Endothelial cell of umbilical vein (primary cell): ENCODE measurements at regions not wholly inside any gene's neighbourhood (a gene's known extent, or its start where the extent isn't known, plus 50 kb on each side); places are given as distances from the start of the nearest gene placed in this dataset.

Experiments
- BruUV-seq: library from RNA; stranded (reverse); fragments of 400-500 nt; replicated peaks from 2 replicates; lab custom pipeline; 2021; lab: Mats Ljungman, UMichigan
- CTCF ChIA-PET: fragments of 300-600, 350-600 bp; sonication (Branson Sonifier 250); formaldehyde crosslinking; loops from one replicate; lab custom pipeline; 2021; ENCODE audit warnings: antibody characterized with exemption, inconsistent platforms; lab: Charles Lee
- POLR2A ChIA-PET: fragments of 300-600, 350-600 bp; sonication (Branson Sonifier 250); formaldehyde crosslinking; loops from one replicate; lab custom pipeline; 2021; ENCODE audit warnings: antibody characterized with exemption, inconsistent platforms; lab: Charles Lee
- DNase-seq: peaks from one replicate; pipeline ENCODE4 v3.0.0-alpha.2; 2011; ENCODE audit warnings: low read depth, low spot score
- FAIRE-seq: peaks from 2 replicates; lab custom pipeline; 2011; peaks lifted over from hg19 to GRCh38; lab: Jason Lieb, UNC
- H2AFZ ChIP-seq: 2 replicates; pipeline ENCODE4 v1.6.0; 2012; ENCODE audit warnings: low read depth, low read length, control low read depth, inconsistent platforms
- H3K27ac ChIP-seq: 2 replicates; pipeline ENCODE4 v1.5.1; 2011; ENCODE audit warnings: low read depth, mild to moderate bottlenecking, control low read depth, low read length, moderate library complexity; ENCODE audit not compliant: insufficient read depth
- H3K27me3 ChIP-seq, 2 experiments: 2 replicates each; pipeline versions ENCODE4 v1.6.0 to v1.6.1; 2011; ENCODE audit warnings: low read length in 2 of 2, mixed read lengths in 1 of 2; ENCODE audit not compliant: control insufficient read depth in 2 of 2, insufficient read depth in 2 of 2
- H3K36me3 ChIP-seq, 2 experiments: 2 replicates in 1 of 2; 3 replicates in 1 of 2; pipeline ENCODE4 v1.5.1; 2011; ENCODE audit warnings: low read length in 2 of 2, mild to moderate bottlenecking in 1 of 2, moderate library complexity in 1 of 2; ENCODE audit not compliant: control insufficient read depth in 2 of 2, insufficient read depth in 2 of 2; ENCODE audit errors: extremely low read depth in 1 of 2
- H3K4me1 ChIP-seq: 3 replicates; pipeline ENCODE4 v1.5.1; 2011; ENCODE audit warnings: mild to moderate bottlenecking, low read length; ENCODE audit not compliant: control insufficient read depth, insufficient read depth; ENCODE audit errors: extremely low read depth
- H3K4me2 ChIP-seq: 2 replicates; pipeline ENCODE4 v1.6.1; 2011; ENCODE audit warnings: low read length, control low read depth, mixed read lengths; ENCODE audit not compliant: insufficient read depth
- H3K4me3 ChIP-seq, 3 experiments: fragments of 200-600 bp in 1 of 3; sonication (generic), shearing (Covaris generic) in 1 of 3; replicated peaks in 1 of 3; 2 replicates each; pipeline ENCODE4 v1.5.1; 2011 to 2016; ENCODE audit warnings: control low read depth in 3 of 3, low read length in 3 of 3, mild to moderate bottlenecking in 2 of 3, inconsistent platforms in 1 of 3, low read depth in 1 of 3, moderate library complexity in 1 of 3; ENCODE audit not compliant: insufficient read depth in 1 of 3
- H3K79me2 ChIP-seq: 2 replicates; pipeline ENCODE4 v1.6.0; 2012; ENCODE audit warnings: low read length, inconsistent platforms; ENCODE audit not compliant: control insufficient read depth, insufficient read depth
- H3K9ac ChIP-seq: replicated peaks from 2 replicates; pipeline ENCODE3; 2011; ENCODE audit warnings: low read length, control low read depth; ENCODE audit not compliant: insufficient read depth; ENCODE audit errors: extremely low read depth
- H3K9me1 ChIP-seq: replicated peaks from 3 replicates; pipeline ENCODE4 v1.6.0; 2011; ENCODE audit warnings: mild to moderate bottlenecking, low read length; ENCODE audit not compliant: control insufficient read depth, insufficient read depth; ENCODE audit errors: extremely low read depth
- H3K9me3 ChIP-seq: replicated peaks from 2 replicates; pipeline ENCODE4 v1.5.1; 2012; ENCODE audit warnings: low read length, inconsistent platforms; ENCODE audit not compliant: control insufficient read depth, insufficient read depth
- H4K20me1 ChIP-seq: replicated peaks from 2 replicates; pipeline ENCODE3; 2011; ENCODE audit warnings: mild to moderate bottlenecking, low read length; ENCODE audit not compliant: control insufficient read depth, insufficient read depth; ENCODE audit errors: extremely low read depth
- EZH2 ChIP-seq: IDR thresholded peaks from 2 replicates; pipeline ENCODE4 v1.6.1; 2012; ENCODE audit warnings: borderline replicate concordance, low read depth, mild to moderate bottlenecking, moderate library complexity, low read length, inconsistent platforms; ENCODE audit not compliant: severe bottlenecking
- FOS ChIP-seq: IDR thresholded peaks from 2 replicates; pipeline ENCODE4 v1.6.1; 2011; ENCODE audit warnings: mild to moderate bottlenecking, low read length, moderate library complexity, borderline replicate concordance; ENCODE audit not compliant: insufficient read depth
- GATA2 ChIP-seq: IDR thresholded peaks from 2 replicates; pipeline ENCODE4 v1.7.0; 2011; ENCODE audit warnings: low read depth, mild to moderate bottlenecking, moderate library complexity, mixed read lengths, low read length; ENCODE audit not compliant: insufficient read length, insufficient read depth
- JUN ChIP-seq: IDR thresholded peaks from 2 replicates; pipeline ENCODE4 v1.6.1; 2011; ENCODE audit warnings: borderline replicate concordance, low read depth; ENCODE audit not compliant: insufficient read length, insufficient read depth
- MYC ChIP-seq: IDR thresholded peaks from one replicate; pipeline ENCODE4 v1.6.1; 2011; ENCODE audit warnings: mild to moderate bottlenecking, low read depth, low read length
- POLR2A ChIP-seq: IDR thresholded peaks from 2 replicates; pipeline ENCODE4 v1.6.1; 2012; ENCODE audit warnings: low read depth, mild to moderate bottlenecking, control low read depth, low read length
- POLR2AphosphoS5 ChIP-seq: IDR thresholded peaks from 2 replicates; pipeline ENCODE4 v1.6.1; 2012; ENCODE audit warnings: low read depth, mild to moderate bottlenecking, control low read depth, low read length, moderate library complexity; ENCODE audit not compliant: insufficient read depth
- dilution Hi-C: fragments of 300-500 bp; cut with MboI; formaldehyde crosslinking; loops from one replicate; pipeline ENCODE4 v1.15.0; 2019; ENCODE audit warnings: low sequenced_read_pairs; ENCODE audit not compliant: extremely low pct_ligation_motif_present
- intact Hi-C: fragments of 100-400 bp; cut with micrococcal nuclease; formaldehyde crosslinking; loops from one replicate; pipeline ENCODE4 v1.10.0; 2022
- TF ChIP-seq, protein P1 (sequence below): IDR thresholded peaks from 2 replicates; pipeline ENCODE4 v1.6.1; 2011; ENCODE audit not compliant: insufficient read depth, insufficient read length
- TF ChIP-seq, protein P2 (sequence below), 2 donors: IDR thresholded peaks; 1 replicate in 1 of 2; 2 replicates in 1 of 2; pipeline ENCODE4 v1.5.1; 2011; ENCODE audit warnings: low read length in 2 of 2, mild to moderate bottlenecking in 2 of 2, moderate library complexity in 2 of 2, control low read depth in 1 of 2, inconsistent platforms in 1 of 2, low read depth in 1 of 2; ENCODE audit not compliant: insufficient read depth in 1 of 2; ENCODE audit errors: extremely low read depth in 1 of 2

DNA sequence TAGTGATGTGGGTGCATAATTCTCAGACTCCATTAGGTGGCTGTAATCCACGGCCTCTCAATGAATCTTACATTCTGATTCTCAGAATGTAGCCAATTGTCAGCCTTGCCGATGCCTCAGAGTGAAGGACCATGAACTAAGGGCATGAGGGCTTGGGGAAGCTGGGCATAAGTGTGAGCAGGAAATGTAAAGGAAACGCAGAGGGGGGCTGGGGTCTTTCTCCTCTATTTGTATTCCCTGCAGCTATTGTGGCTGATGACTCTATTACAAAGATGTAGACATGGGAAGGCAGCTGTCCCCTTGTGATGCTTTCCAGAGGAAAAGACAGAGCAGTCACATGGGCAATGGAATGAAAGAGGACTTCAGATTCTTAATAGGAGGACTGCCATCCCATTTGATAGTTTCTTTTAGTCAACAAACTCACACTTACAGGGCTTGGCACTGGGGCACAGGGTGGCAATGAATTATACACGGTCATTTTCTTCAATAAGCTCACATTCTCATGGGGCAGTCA, 353.2 kb upstream of the PKDCC start:
- intact Hi-C loops (no loop called here), dilution Hi-C loops (no loop called here)
- CTCF ChIA-PET, result interaction anchor here (1.0 to 2.2 kb wide), 2 partner anchors 280 to 1781 kb away, joined by 3 to 9 read pairs; no protein-coding TSS in a partner anchor

More for the DNA sequence above, 353.2 kb upstream of the PKDCC start:
- Histone ChIP-seq H3K27me3 (no peaks in the 10 kb centered on the region), H3K79me2 (no peaks in the 10 kb centered on the region), H3K9me3 (no peaks in the 10 kb centered on the region), H3K9ac (no peak overlapping the region), H3K4me3 (no peak overlapping the region), H2AFZ (no peak overlapping the region), H3K36me3 (no peaks in the 10 kb centered on the region), H4K20me1 (no peaks in the 10 kb centered on the region), H3K27ac (no peak overlapping the region), H3K9me1 (no peaks in the 10 kb centered on the region), H3K4me1 (no peaks in the 10 kb centered on the region), H3K4me2 (no peak overlapping the region)
- BruUV-seq, result no TSS peak
- DNase-seq, result no peak
- POLR2A ChIA-PET, result no interaction called here
- no peak for TF ChIP-seq POLR2AphosphoS5
- no peak for TF ChIP-seq JUN
- TF ChIP-seq, protein P1, sequence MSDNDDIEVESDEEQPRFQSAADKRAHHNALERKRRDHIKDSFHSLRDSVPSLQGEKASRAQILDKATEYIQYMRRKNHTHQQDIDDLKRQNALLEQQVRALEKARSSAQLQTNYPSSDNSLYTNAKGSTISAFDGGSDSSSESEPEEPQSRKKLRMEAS, result no peak
- TF ChIP-seq, protein P2, sequence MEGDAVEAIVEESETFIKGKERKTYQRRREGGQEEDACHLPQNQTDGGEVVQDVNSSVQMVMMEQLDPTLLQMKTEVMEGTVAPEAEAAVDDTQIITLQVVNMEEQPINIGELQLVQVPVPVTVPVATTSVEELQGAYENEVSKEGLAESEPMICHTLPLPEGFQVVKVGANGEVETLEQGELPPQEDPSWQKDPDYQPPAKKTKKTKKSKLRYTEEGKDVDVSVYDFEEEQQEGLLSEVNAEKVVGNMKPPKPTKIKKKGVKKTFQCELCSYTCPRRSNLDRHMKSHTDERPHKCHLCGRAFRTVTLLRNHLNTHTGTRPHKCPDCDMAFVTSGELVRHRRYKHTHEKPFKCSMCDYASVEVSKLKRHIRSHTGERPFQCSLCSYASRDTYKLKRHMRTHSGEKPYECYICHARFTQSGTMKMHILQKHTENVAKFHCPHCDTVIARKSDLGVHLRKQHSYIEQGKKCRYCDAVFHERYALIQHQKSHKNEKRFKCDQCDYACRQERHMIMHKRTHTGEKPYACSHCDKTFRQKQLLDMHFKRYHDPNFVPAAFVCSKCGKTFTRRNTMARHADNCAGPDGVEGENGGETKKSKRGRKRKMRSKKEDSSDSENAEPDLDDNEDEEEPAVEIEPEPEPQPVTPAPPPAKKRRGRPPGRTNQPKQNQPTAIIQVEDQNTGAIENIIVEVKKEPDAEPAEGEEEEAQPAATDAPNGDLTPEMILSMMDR (IDR thresholded peaks at IDR 0.05; ENCODE audit: extremely low read depth in 1 of 2, insufficient read depth in 1 of 2, low read depth in 1 of 2, low read length in 2 of 2), result no peak
- no peak for TF ChIP-seq EZH2
- no peak for TF ChIP-seq POLR2A
- TF ChIP-seq GATA2, result no peak
- no peak for TF ChIP-seq MYC
- no peak for TF ChIP-seq FOS
- no peak for FAIRE-seq
